SK-N-SH (cell line): ENCODE measurements at regions not wholly inside any gene's neighbourhood (a gene's known extent, or its start where the extent isn't known, plus 50 kb on each side); places are given as distances from the start of the nearest gene placed in this dataset.

Experiments
- CTCF ChIA-PET: fragments of 300-600, 350-600 bp; formaldehyde crosslinking; extraction: SDS; loops from one replicate; lab custom pipeline; 2021; lab: Yijun Ruan, JAX
- POLR2A ChIA-PET: fragments of 350-600 bp; sonication (Branson Sonifier 250); formaldehyde crosslinking; extraction: SDS; loops from one replicate; lab custom pipeline; 2020; ENCODE audit warnings: antibody characterized with exemption, inconsistent platforms; lab: Yijun Ruan, JAX
- DNase-seq: peaks from one replicate; pipeline ENCODE4 v3.0.0; 2012
- H2AFZ ChIP-seq: fragments of 200-600 bp; sonication (generic); 2 replicates; pipeline ENCODE4 v1.8.1; 2016; ENCODE audit warnings: antibody characterized with exemption, mild to moderate bottlenecking, low read depth
- H3F3A ChIP-seq: fragments of 200-600 bp; sonication (generic); replicated peaks from 2 replicates; pipeline ENCODE3; 2016; ENCODE audit warnings: antibody characterized with exemption, mild to moderate bottlenecking; ENCODE audit not compliant: insufficient read depth
- H3K27ac ChIP-seq, 2 experiments: fragments of 200-500 bp in 1 of 2; fragments of 200-600 bp in 1 of 2; sonication (Bioruptor generic) in 1 of 2; sonication (generic), shearing (Covaris generic) in 1 of 2; 2 replicates each; pipeline versions ENCODE4 v1.5.1 to v1.6.1; 2014 to 2016; ENCODE audit warnings: low read depth in 2 of 2, inconsistent platforms in 1 of 2, low read length in 1 of 2, mild to moderate bottlenecking in 1 of 2, mixed read lengths in 1 of 2
- H3K27me3 ChIP-seq: fragments of 200-600 bp; sonication (generic), shearing (Covaris generic); 2 replicates; pipeline ENCODE4 v1.6.1; 2016; ENCODE audit warnings: mixed run types; ENCODE audit not compliant: insufficient read depth
- H3K36me3 ChIP-seq, 2 experiments: fragments of 200-500 bp in 1 of 2; fragments of 200-600 bp in 1 of 2; sonication (Bioruptor generic) in 1 of 2; sonication (generic) in 1 of 2; replicated peaks in 1 of 2; 2 replicates each; pipeline versions ENCODE3 to v1.5.1; 2014 to 2016; ENCODE audit warnings: low read length in 1 of 2, mild to moderate bottlenecking in 1 of 2; ENCODE audit not compliant: insufficient read depth in 2 of 2, control insufficient read depth in 1 of 2
- H3K4me1 ChIP-seq, 2 experiments: fragments of 200-500 bp in 1 of 2; fragments of 200-600 bp in 1 of 2; sonication (Bioruptor generic) in 1 of 2; sonication (generic), shearing (Covaris generic) in 1 of 2; 2 replicates each; pipeline versions ENCODE4 v1.5.1 to v1.6.1; 2014 to 2016; ENCODE audit warnings: low read depth in 1 of 2, low read length in 1 of 2, mixed run types in 1 of 2; ENCODE audit not compliant: insufficient read depth in 2 of 2, control insufficient read depth in 1 of 2
- H3K4me2 ChIP-seq: fragments of 200-600 bp; sonication (generic), shearing (Covaris generic); 2 replicates; pipeline ENCODE4 v1.6.1; 2017; ENCODE audit warnings: mixed run types
- H3K4me3 ChIP-seq, 2 experiments: fragments of 200-500 bp in 1 of 2; fragments of 200-600 bp in 1 of 2; sonication (Bioruptor generic) in 1 of 2; sonication (generic), shearing (Covaris generic) in 1 of 2; 2 replicates each; pipeline versions ENCODE4 v1.5.1 to v1.8.1; 2014 to 2016; ENCODE audit warnings: low read depth in 2 of 2, inconsistent platforms in 1 of 2, low read length in 1 of 2, mild to moderate bottlenecking in 1 of 2, mixed read lengths in 1 of 2, moderate library complexity in 1 of 2
- H3K79me2 ChIP-seq: fragments of 200-600 bp; sonication (generic); 2 replicates; pipeline ENCODE4 v1.8.1; 2017; ENCODE audit warnings: mild to moderate bottlenecking; ENCODE audit not compliant: insufficient read depth
- H3K9ac ChIP-seq: fragments of 200-600 bp; sonication (generic); 2 replicates; pipeline ENCODE4 v1.6.1; 2017; ENCODE audit warnings: mixed run types
- H3K9me2 ChIP-seq: fragments of 200-600 bp; sonication (generic); 2 replicates; pipeline ENCODE4 v1.6.1; 2017; ENCODE audit warnings: mixed run types
- H3K9me3 ChIP-seq: fragments of 200-600 bp; sonication (generic); 2 replicates; pipeline ENCODE4 v1.6.1; 2017; ENCODE audit warnings: mixed run types, mild to moderate bottlenecking, moderate library complexity
- H4K20me1 ChIP-seq: fragments of 200-600 bp; sonication (generic); 2 replicates; pipeline ENCODE4 v1.6.1; 2017; ENCODE audit warnings: mild to moderate bottlenecking, mixed run types; ENCODE audit not compliant: insufficient read depth
- CHD2 ChIP-seq: fragments of 150-350 bp; IDR thresholded peaks from 2 replicates; pipeline ENCODE4 v1.6.1; 2018; ENCODE audit warnings: low read length; ENCODE audit not compliant: partially characterized antibody
- CTCF ChIP-seq: fragments of 200-600 bp; sonication (generic); IDR thresholded peaks from 2 replicates; pipeline ENCODE4 v1.6.1; 2017; ENCODE audit warnings: antibody characterized with exemption, mild to moderate bottlenecking, moderate library complexity
- ELF1 ChIP-seq: IDR thresholded peaks from 2 replicates; pipeline ENCODE4 v1.4.0; 2012
- EP300 ChIP-seq, 2 experiments: IDR thresholded peaks; 2 replicates each; pipeline versions ENCODE4 v1.4.0 to v1.6.1; 2012; ENCODE audit warnings: borderline replicate concordance in 1 of 2, low read depth in 1 of 2, low read length in 1 of 2
- GABPA ChIP-seq: IDR thresholded peaks from 2 replicates; pipeline ENCODE4 v1.4.0; 2012; ENCODE audit warnings: low read depth, mild to moderate bottlenecking
- JUND ChIP-seq: IDR thresholded peaks from 2 replicates; pipeline ENCODE4 v1.4.0; 2012
- MAX ChIP-seq: IDR thresholded peaks from 2 replicates; pipeline ENCODE4 v1.4.0; 2012; ENCODE audit warnings: low read depth
- NFIC ChIP-seq: IDR thresholded peaks from 2 replicates; pipeline ENCODE4 v1.4.0; 2012; ENCODE audit warnings: borderline replicate concordance
- NRF1 ChIP-seq: IDR thresholded peaks from 2 replicates; pipeline ENCODE4 v1.6.1; 2012; ENCODE audit warnings: low read depth, mild to moderate bottlenecking, low read length
- POLR2AphosphoS5 ChIP-seq: IDR thresholded peaks from 2 replicates; pipeline ENCODE4 v1.6.1; 2012; ENCODE audit warnings: low read depth, low read length
- RAD21 ChIP-seq: IDR thresholded peaks from 2 replicates; pipeline ENCODE4 v1.6.1; 2012; ENCODE audit warnings: mild to moderate bottlenecking, low read length
- RFX5 ChIP-seq: IDR thresholded peaks from 2 replicates; pipeline ENCODE4 v1.6.1; 2012; ENCODE audit warnings: mild to moderate bottlenecking, improper control_type of control experiment, low read length
- RXRA ChIP-seq: IDR thresholded peaks from 2 replicates; pipeline ENCODE4 v1.4.0; 2012; ENCODE audit warnings: low read depth, mild to moderate bottlenecking, borderline replicate concordance
- SIN3A ChIP-seq: IDR thresholded peaks from 2 replicates; pipeline ENCODE4 v1.6.1; 2012; ENCODE audit warnings: low read depth, mild to moderate bottlenecking, low read length, moderate library complexity, borderline replicate concordance
- SMC3 ChIP-seq: IDR thresholded peaks from 2 replicates; pipeline ENCODE4 v1.6.1; 2012; ENCODE audit warnings: low read depth, low read length, improper control_type of control experiment
- TCF12 ChIP-seq: IDR thresholded peaks from 2 replicates; pipeline ENCODE4 v1.4.0; 2012
- TEAD4 ChIP-seq: IDR thresholded peaks from 2 replicates; pipeline ENCODE4 v1.4.0; 2012; ENCODE audit warnings: mild to moderate bottlenecking, borderline replicate concordance; ENCODE audit not compliant: insufficient read depth
- USF2 ChIP-seq: fragments of 150-350 bp; IDR thresholded peaks from 2 replicates; pipeline ENCODE4 v1.6.1; 2017; ENCODE audit warnings: antibody characterized with exemption, low read length, low read depth, borderline replicate concordance
- YY1 ChIP-seq: IDR thresholded peaks from 2 replicates; pipeline ENCODE4 v1.4.0; 2012; ENCODE audit warnings: low read depth, mild to moderate bottlenecking
- ZBTB33 ChIP-seq: IDR thresholded peaks from 2 replicates; pipeline ENCODE4 v1.4.0; 2012; ENCODE audit warnings: low read depth, borderline replicate concordance
- WGBS: methylation state at CpG from one replicate; pipeline ENCODE4 v1.1.6; 2017; ENCODE audit warnings: low lambda C conversion rate; 5-methylcytosine and 5-hydroxymethylcytosine counted together

- Histone ChIP-seq H3K4me2 (no peak overlapping the region), H3K79me2 (no peaks in the 10 kb centered on the region), H3K9me2 (no peaks in the 10 kb centered on the region), H4K20me1 (no peaks in the 10 kb centered on the region), H3K9me3 (no peaks in the 10 kb centered on the region), H3K27ac (no peak overlapping the region), H3K9ac (no peak overlapping the region), H3K27me3 (no peaks in the 10 kb centered on the region; the same call in 1 of the 2 replicates), H2AFZ (no peak overlapping the region), H3K4me1 (no peaks in the 10 kb centered on the region; a peak in 1 of 4 replicates), H3K36me3 (no peaks in the 10 kb centered on the region), H3K4me3 (no peak overlapping the region), H3F3A (no peaks in the 10 kb centered on the region)
- POLR2A ChIA-PET: no interaction called here
- 50% methylated on average over 2 of the region's 6 CpGs for WGBS
- CTCF ChIA-PET: no interaction called here
- DNase-seq: no peak
- TF ChIP-seq MAX (no peak), ZBTB33 (no peak), JUND (no peak), POLR2AphosphoS5 (no peak), GABPA (no peak), EP300 (IDR thresholded peaks at IDR 0.05; ENCODE audit: borderline replicate concordance in 1 of 2, low read depth in 1 of 2, low read length in 1 of 2) (no peak)
Observed at GRCh38 chr22:49528420-49528720, 299.3 kb downstream of the BRD1 start.

- H3K79me2 ChIP-seq: no peaks in the 10 kb centered on the region
- no peak for DNase-seq
- H3K9ac ChIP-seq: no peak overlapping the region
- H3K9me3 ChIP-seq: no peaks in the 10 kb centered on the region
- ChIA-PET CTCF (no interaction called here), POLR2A (no interaction called here)
- H3K4me3 ChIP-seq: no peak overlapping the region
- no peaks in the 10 kb centered on the region for H3F3A ChIP-seq
- H2AFZ ChIP-seq: no peak overlapping the region
- H3K27ac ChIP-seq: no peak overlapping the region
- no peaks in the 10 kb centered on the region for H3K27me3 ChIP-seq
- TF ChIP-seq TCF12 (no peak), CTCF (no peak), SIN3A (no peak), TEAD4 (no peak), USF2 (no peak), ZBTB33 (no peak), CHD2 (no peak), YY1 (no peak), RXRA (no peak), NFIC (no peak), ELF1 (no peak), SMC3 (no peak), MAX (no peak), RAD21 (no peak), RFX5 (no peak), NRF1 (no peak), JUND (no peak), POLR2AphosphoS5 (no peak)
- 45% methylated on average over 11 of the region's 17 CpGs for whole genome bisulfite sequencing
- H3K36me3 ChIP-seq: no peaks in the 10 kb centered on the region
- no peaks in the 10 kb centered on the region for H4K20me1 ChIP-seq
- H3K9me2 ChIP-seq: no peaks in the 10 kb centered on the region
- no peak overlapping the region for H3K4me2 ChIP-seq
- H3K4me1 ChIP-seq: no peaks in the 10 kb centered on the region; a peak in 1 of 4 replicates
Observed at GRCh38 chr22:49527611-49528419, 299.9 kb downstream of the BRD1 start.
